GM23248 (cell line): ENCODE measurements at regions not wholly inside any gene's neighbourhood (a gene's known extent, or its start where the extent isn't known, plus 50 kb on each side); places are given as distances from the start of the nearest gene placed in this dataset.

ENCODE experiments used
- DNase-seq: peaks from one replicate; pipeline ENCODE4 v3.0.0-alpha.2; 2015
- H2AFZ ChIP-seq: fragments of 200-600 bp; sonication (generic); 2 replicates; pipeline ENCODE4 v1.6.1; 2016; ENCODE audit warnings: antibody characterized with exemption
- H3F3A ChIP-seq: fragments of 200-600 bp; sonication (generic); 2 replicates; pipeline ENCODE4 v1.6.1; 2016; ENCODE audit warnings: mild to moderate bottlenecking, antibody characterized with exemption, mixed run types; ENCODE audit not compliant: insufficient read depth
- H3K27ac ChIP-seq: fragments of 200-600 bp; sonication (generic); 2 replicates; pipeline ENCODE4 v1.5.1; 2016; ENCODE audit warnings: mild to moderate bottlenecking
- H3K27me3 ChIP-seq: fragments of 200-600 bp; sonication (generic); replicated peaks from 2 replicates; pipeline ENCODE4 v1.6.1; 2016; ENCODE audit warnings: mild to moderate bottlenecking; ENCODE audit not compliant: insufficient read depth
- H3K36me3 ChIP-seq: fragments of 200-600 bp; sonication (generic); 2 replicates; pipeline ENCODE4 v1.6.1; 2016; ENCODE audit warnings: low read depth, mild to moderate bottlenecking
- H3K4me1 ChIP-seq: fragments of 200-600 bp; sonication (generic); 2 replicates; pipeline ENCODE4 v1.6.1; 2016; ENCODE audit warnings: mild to moderate bottlenecking; ENCODE audit not compliant: insufficient read depth
- H3K4me2 ChIP-seq: fragments of 200-600 bp; sonication (generic); one replicate; pipeline ENCODE4 v1.6.1; 2016; ENCODE audit warnings: mild to moderate bottlenecking; ENCODE audit not compliant: unreplicated experiment
- H3K4me3 ChIP-seq: fragments of 200-600 bp; sonication (generic); 2 replicates; pipeline ENCODE4 v1.5.1; 2016; ENCODE audit warnings: mild to moderate bottlenecking
- H3K79me2 ChIP-seq: fragments of 200-600 bp; sonication (generic); 2 replicates; pipeline ENCODE4 v1.6.1; 2016; ENCODE audit warnings: mild to moderate bottlenecking; ENCODE audit not compliant: insufficient read depth
- H3K9ac ChIP-seq: fragments of 200-600 bp; sonication (generic); 2 replicates; pipeline ENCODE4 v1.6.1; 2016; ENCODE audit warnings: mild to moderate bottlenecking
- H3K9me2 ChIP-seq: fragments of 200-600 bp; sonication (generic); 2 replicates; pipeline ENCODE4 v1.6.1; 2016; ENCODE audit warnings: mixed run types, mild to moderate bottlenecking, moderate library complexity; ENCODE audit not compliant: insufficient read depth
- H3K9me3 ChIP-seq: fragments of 200-600 bp; sonication (generic); one replicate; pipeline ENCODE4 v1.6.1; 2017; ENCODE audit warnings: low read depth
- H4K20me1 ChIP-seq: fragments of 200-600 bp; sonication (generic); 2 replicates; pipeline ENCODE4 v1.6.0; 2016; ENCODE audit not compliant: insufficient read depth
- EZH2 ChIP-seq: fragments of 200-600 bp; sonication (generic); IDR thresholded peaks from 2 replicates; pipeline ENCODE4 v1.6.1; 2018; ENCODE audit warnings: antibody characterized with exemption, mild to moderate bottlenecking; ENCODE audit not compliant: insufficient read depth, poor library complexity, severe bottlenecking
- EZH2phosphoT487 ChIP-seq: fragments of 200-600 bp; sonication (generic); IDR thresholded peaks from 2 replicates; pipeline ENCODE4 v1.6.1; 2018; ENCODE audit warnings: antibody characterized with exemption, moderate library complexity, mild to moderate bottlenecking, low read depth; ENCODE audit not compliant: insufficient read depth
- WGBS, 2 experiments: methylation state at CpG; one replicate each; pipeline ENCODE4 v1.1.6; 2015 to 2017; ENCODE audit warnings: low lambda C conversion rate in 2 of 2, low coverage in 1 of 2; ENCODE audit errors: missing lambda C conversion rate in 2 of 2; 5-methylcytosine and 5-hydroxymethylcytosine counted together
- in situ Hi-C: fragments of 300-500 bp; cut with MboI; formaldehyde crosslinking; loops from 2 replicates; pipeline ENCODE4 v1.15.0; 2020

DNA sequence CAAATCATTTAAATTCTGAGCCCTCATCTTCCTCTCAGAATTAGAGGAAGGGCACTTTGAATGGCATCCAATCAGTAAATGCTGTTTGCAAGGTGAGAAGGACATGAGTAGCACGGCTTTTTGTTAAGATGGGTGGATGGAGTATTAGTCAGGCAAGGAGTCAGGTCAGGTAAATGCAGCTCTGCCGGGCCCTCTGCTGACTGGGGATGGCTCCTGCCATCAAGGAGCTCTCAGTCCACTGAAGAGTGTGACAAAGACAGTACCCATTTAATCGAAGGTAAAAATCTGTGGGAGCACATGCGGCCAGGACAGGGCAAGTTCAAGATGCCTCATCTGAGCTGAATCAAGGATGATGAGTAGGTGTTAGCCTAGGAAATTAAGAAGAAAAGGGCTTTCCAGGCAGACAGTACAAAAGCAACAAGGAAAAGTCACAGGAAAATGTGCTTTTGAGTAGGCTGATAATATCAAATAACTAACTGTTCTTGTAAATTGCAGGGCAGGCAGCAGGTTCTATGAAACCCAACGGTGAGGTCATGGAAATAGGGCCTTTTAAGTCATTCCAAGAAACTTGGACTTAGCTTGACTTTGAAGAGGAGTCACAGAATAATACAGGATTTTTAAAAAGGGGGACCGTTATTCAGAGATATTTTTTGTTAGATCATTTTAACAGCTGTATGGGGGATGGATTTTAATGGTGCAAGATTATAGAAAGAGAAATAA, 670.5 kb upstream of the ARGLU1 start:
- Histone ChIP-seq H3K4me1 (no peaks in the 10 kb centered on the region), H3K4me2 (no peak overlapping the region), H3K9me2 (no peaks in the 10 kb centered on the region), H3K9me3 (no peaks in the 10 kb centered on the region), H3K27me3 (no peaks in the 10 kb centered on the region), H2AFZ (no peak overlapping the region), H3K4me3 (no peak overlapping the region), H4K20me1 (no peaks in the 10 kb centered on the region), H3K79me2 (peaks cover 4% of the 10 kb centered on the region; the same call in 1 of the 2 replicates), H3F3A (no peaks in the 10 kb centered on the region), H3K9ac (no peak overlapping the region), H3K36me3 (no peaks in the 10 kb centered on the region), H3K27ac (no peak overlapping the region)
- in situ Hi-C loops, result no loop called here
- no peak for DNase-seq
- no peak for TF ChIP-seq EZH2phosphoT487
- TF ChIP-seq EZH2, result no peak
- WGBS, 2 experiments, result 64 to 67% methylated on average over 6 of the region's 6 CpGs

DNA sequence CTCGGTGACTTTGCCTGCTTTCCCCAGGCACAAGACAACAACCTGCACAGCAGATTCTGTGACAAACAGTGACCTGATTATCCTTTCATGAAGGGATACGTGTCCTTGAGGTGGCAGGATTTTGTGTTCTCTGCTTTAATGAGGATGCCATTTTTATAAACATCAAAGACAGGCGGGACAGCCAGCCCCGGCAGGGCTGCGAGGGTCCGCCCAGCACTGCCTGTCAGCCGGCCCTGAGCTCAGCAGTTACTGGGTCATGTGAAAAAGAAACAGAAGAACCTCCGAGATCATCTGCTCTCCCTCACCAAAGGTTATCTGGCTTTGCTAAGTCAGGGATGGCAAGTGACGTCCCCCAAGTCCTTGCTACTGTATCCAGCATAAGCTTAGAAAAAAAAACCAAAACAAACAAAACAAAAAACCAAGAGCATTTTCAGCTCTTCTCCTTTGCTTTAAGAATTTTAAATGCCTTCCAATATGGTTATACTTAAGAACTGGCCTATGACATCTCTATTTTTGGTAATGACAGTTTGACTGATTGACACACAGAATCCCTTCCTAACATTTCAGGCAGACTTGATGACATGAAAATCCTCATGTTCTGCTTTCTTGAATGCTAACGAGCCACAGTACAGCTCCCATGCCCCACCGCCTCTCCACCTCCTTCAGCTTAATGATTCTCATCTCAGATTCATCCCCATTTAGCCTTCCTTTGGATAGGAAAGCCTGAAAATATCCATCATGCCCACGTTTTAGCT, 666.6 kb upstream of the ARGLU1 start:
- in situ Hi-C loops, result no loop called here
- Histone ChIP-seq H2AFZ (no peak overlapping the region), H3K9ac (no peak overlapping the region), H3K27me3 (no peaks in the 10 kb centered on the region), H3K4me1 (no peaks in the 10 kb centered on the region), H3K4me3 (no peak overlapping the region), H4K20me1 (no peaks in the 10 kb centered on the region), H3F3A (no peaks in the 10 kb centered on the region), H3K79me2 (peaks cover 4% of the 10 kb centered on the region; the same call in 1 of the 2 replicates), H3K9me2 (no peaks in the 10 kb centered on the region), H3K27ac (no peak overlapping the region), H3K9me3 (no peaks in the 10 kb centered on the region), H3K4me2 (no peak overlapping the region), H3K36me3 (no peaks in the 10 kb centered on the region)
- WGBS, 2 experiments, result 36 to 40% methylated on average over 12 of the region's 12 CpGs
- DNase-seq, result no peak
- TF ChIP-seq EZH2 (no peak), EZH2phosphoT487 (no peak)

DNA sequence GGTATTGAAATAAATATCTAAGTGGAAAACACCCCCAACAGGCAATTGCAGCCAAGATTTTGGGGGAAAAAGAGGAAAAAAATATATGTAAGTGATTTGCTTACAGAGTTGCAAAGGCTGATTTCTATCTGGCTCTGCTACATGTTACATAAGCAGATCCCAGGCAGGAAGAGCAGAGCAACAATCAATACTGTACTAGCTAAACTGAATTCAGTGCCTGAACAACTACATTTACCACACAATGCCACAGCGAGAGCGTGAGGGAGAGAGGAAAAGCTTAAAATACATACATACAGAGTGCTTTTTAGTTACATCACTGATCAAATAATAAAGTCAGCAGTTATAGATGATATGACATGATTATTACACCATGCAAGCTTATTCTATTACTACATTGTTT, 665.6 kb upstream of the ARGLU1 start:
- WGBS, 2 experiments, result 88 to 90% methylated on average over 2 of the region's 2 CpGs
- H3K4me2 ChIP-seq, result no peak overlapping the region
- in situ Hi-C loops, result no loop called here
- no peaks in the 10 kb centered on the region for H3K9me3 ChIP-seq
- H3K9me2 ChIP-seq, result no peaks in the 10 kb centered on the region
- no peak overlapping the region for H3K27ac ChIP-seq
- H4K20me1 ChIP-seq, result no peaks in the 10 kb centered on the region
- no peaks in the 10 kb centered on the region for H3K27me3 ChIP-seq
- H2AFZ ChIP-seq, result no peak overlapping the region
- H3K79me2 ChIP-seq, result peaks cover 4% of the 10 kb centered on the region; the same call in 1 of the 2 replicates
- no peaks in the 10 kb centered on the region for H3K36me3 ChIP-seq
- no peak for TF ChIP-seq EZH2phosphoT487
- no peak for TF ChIP-seq EZH2
- no peak overlapping the region for H3K4me3 ChIP-seq
- no peak for DNase-seq
- H3F3A ChIP-seq, result no peaks in the 10 kb centered on the region
- H3K9ac ChIP-seq, result no peak overlapping the region
- H3K4me1 ChIP-seq, result no peaks in the 10 kb centered on the region

DNA sequence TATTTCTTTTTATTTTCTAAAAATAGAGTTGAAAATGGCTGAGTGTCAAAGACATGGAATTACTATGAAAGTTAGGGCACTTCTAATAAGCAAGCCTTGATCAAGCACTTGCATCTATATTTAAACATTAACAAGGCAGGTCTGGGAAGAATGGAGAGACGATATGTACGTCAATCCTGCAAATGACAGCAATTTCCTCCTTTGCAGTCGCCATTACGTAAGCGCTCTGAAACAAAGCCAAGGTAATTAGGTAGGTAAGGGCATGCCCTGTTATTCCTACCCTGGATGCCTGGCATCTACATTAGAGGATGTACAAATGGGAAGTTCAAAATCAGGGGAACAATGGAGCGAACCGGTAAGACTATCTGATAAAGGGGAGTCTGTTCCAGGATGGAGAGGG, 664.0 kb upstream of the ARGLU1 start:
- H4K20me1 ChIP-seq, result 0 out of 2 replicates have a peak, but pooled peaks cover 8% of the 10 kb centered on the region
- DNase-seq, result no peak
- TF ChIP-seq EZH2phosphoT487 (no peak), EZH2 (no peak)
- no peaks in the 10 kb centered on the region for H3K9me3 ChIP-seq
- in situ Hi-C loops, result no loop called here
- H3K9ac ChIP-seq, result no peak overlapping the region
- H3K79me2 ChIP-seq, result peaks cover 4% of the 10 kb centered on the region; the same call in 1 of the 2 replicates
- no peaks in the 10 kb centered on the region for H3K4me1 ChIP-seq
- H3K9me2 ChIP-seq, result no peaks in the 10 kb centered on the region; the same call in 1 of the 2 replicates
- 96 to 98% methylated on average over 7 of the region's 7 CpGs for WGBS, 2 experiments
- no peak overlapping the region for H3K27ac ChIP-seq
- no peak overlapping the region for H3K4me3 ChIP-seq
- H3K4me2 ChIP-seq, result no peak overlapping the region
- no peaks in the 10 kb centered on the region for H3K36me3 ChIP-seq
- no peaks in the 10 kb centered on the region for H3F3A ChIP-seq
- no peak overlapping the region for H2AFZ ChIP-seq
- H3K27me3 ChIP-seq, result no peaks in the 10 kb centered on the region
